Parathyroid adenoma (tissue), 2 donors: ENCODE measurements at regions not wholly inside any gene's neighbourhood (a gene's known extent, or its start where the extent isn't known, plus 50 kb on each side); places are given as distances from the start of the nearest gene placed in this dataset.
"Not testable (repeated sequence)": the region's sequence is repeated elsewhere in the genome, so short reads cannot be mapped to it uniquely, and the experiment has no call there.

Experiments used
- H2AFZ ChIP-seq: fragments of 300-600 bp; sonication (generic); one replicate; pipeline ENCODE4 v1.7.0; 2017; ENCODE audit warnings: antibody characterized with exemption, mild to moderate bottlenecking
- H3K27ac ChIP-seq: fragments of 300-600 bp; sonication (generic); one replicate; pipeline ENCODE4 v1.7.0; 2017
- H3K27me3 ChIP-seq: fragments of 300-600 bp; sonication (generic); one replicate; pipeline ENCODE4 v1.7.0; 2017; ENCODE audit warnings: low read length; ENCODE audit not compliant: control insufficient read depth, insufficient read depth
- H3K36me3 ChIP-seq: fragments of 300-600 bp; sonication (generic); one replicate; pipeline ENCODE4 v1.7.0; 2017; ENCODE audit warnings: low read length; ENCODE audit not compliant: control insufficient read depth, insufficient read depth
- H3K4me1 ChIP-seq: fragments of 300-600 bp; sonication (generic); one replicate; pipeline ENCODE4 v1.7.0; 2017; ENCODE audit warnings: control low read depth
- H3K4me2 ChIP-seq: fragments of 300-600 bp; sonication (generic); one replicate; pipeline ENCODE4 v1.7.0; 2017; ENCODE audit warnings: low read length
- H3K4me3 ChIP-seq: fragments of 300-600 bp; sonication (generic); one replicate; pipeline ENCODE4 v1.7.0; 2017; ENCODE audit warnings: low read depth, low read length
- H3K79me2 ChIP-seq: fragments of 300-600 bp; sonication (generic); one replicate; pipeline ENCODE4 v1.7.0; 2017; ENCODE audit warnings: control low read depth
- H3K9ac ChIP-seq: fragments of 300-600 bp; sonication (generic); one replicate; pipeline ENCODE4 v1.7.0; 2017; ENCODE audit warnings: mild to moderate bottlenecking
- H3K9me3 ChIP-seq: fragments of 300-600 bp; sonication (generic); one replicate; pipeline ENCODE4 v1.7.0; 2017; ENCODE audit warnings: low read length; ENCODE audit not compliant: control insufficient read depth
- TF ChIP-seq, protein P1 (sequence below): fragments of 300-600 bp; sonication (generic); IDR thresholded peaks from one replicate; pipeline ENCODE4 v1.7.0; 2017; ENCODE audit warnings: antibody characterized with exemption, mild to moderate bottlenecking
- donor health status: primary hyperparathyroidism.

DNA sequence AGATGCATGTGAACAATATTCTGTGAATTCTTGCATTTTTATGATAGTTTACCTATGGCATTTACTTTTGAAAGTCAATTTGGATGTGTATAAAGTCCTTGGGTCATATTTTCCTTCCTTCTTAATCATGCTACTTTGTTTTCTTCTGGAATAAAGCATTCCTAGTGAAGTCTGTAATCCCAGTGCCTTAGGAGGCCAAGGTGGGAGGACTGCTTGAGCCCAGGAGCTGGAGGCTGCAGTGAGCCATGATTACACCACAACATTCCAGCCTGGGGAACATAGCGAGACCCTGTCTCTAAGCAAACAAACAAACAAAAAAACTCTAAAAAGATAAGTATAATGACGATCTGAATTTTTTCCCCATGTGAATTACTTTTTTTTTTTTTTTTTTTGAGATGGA is 69.7 kb upstream of the SYNCRIP start:
- no peaks in the 10 kb centered on the region for H3K79me2 ChIP-seq
- H3K9me3 ChIP-seq, result no peaks in the 10 kb centered on the region
- TF ChIP-seq, protein P1, sequence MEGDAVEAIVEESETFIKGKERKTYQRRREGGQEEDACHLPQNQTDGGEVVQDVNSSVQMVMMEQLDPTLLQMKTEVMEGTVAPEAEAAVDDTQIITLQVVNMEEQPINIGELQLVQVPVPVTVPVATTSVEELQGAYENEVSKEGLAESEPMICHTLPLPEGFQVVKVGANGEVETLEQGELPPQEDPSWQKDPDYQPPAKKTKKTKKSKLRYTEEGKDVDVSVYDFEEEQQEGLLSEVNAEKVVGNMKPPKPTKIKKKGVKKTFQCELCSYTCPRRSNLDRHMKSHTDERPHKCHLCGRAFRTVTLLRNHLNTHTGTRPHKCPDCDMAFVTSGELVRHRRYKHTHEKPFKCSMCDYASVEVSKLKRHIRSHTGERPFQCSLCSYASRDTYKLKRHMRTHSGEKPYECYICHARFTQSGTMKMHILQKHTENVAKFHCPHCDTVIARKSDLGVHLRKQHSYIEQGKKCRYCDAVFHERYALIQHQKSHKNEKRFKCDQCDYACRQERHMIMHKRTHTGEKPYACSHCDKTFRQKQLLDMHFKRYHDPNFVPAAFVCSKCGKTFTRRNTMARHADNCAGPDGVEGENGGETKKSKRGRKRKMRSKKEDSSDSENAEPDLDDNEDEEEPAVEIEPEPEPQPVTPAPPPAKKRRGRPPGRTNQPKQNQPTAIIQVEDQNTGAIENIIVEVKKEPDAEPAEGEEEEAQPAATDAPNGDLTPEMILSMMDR, result no peak
- no peak overlapping the region for H3K9ac ChIP-seq
- H3K4me3 ChIP-seq, result no peak overlapping the region
- H3K4me2 ChIP-seq, result no peak overlapping the region
- no peak overlapping the region for H3K27ac ChIP-seq
- H3K36me3 ChIP-seq, result no peaks in the 10 kb centered on the region
- H3K4me1 ChIP-seq, result no peaks in the 10 kb centered on the region
- H3K27me3 ChIP-seq, result no peaks in the 10 kb centered on the region
- H2AFZ ChIP-seq, result no peak overlapping the region

DNA sequence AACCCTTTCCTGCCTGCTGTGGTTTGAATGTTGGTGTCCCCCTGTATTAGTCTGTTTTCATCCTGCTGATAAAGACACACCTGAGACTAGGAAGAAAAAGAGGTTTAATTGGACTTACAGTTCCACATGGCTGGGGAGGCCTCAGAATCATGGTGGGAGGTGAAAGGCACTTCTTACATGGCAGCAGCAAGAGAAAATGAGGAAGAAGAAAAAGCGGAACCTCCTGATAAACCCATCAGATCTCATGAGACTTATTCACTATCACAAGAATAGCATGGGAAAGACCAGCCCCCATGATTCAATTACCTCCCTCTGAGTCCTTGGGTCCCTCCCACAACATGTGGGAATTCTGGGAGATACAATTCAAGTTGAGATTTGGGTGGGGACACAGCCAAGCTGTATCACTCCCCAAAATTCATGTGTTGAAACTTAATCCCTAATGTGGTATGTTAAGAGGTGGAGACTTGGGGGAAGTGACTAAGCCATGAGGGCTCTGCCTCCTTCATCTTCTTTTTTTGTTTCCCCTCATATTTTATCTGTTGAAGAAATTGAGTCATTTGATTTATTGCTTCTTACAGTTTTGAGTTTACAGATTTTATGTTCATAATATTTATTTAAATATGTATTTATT is 64.9 kb upstream of the SYNCRIP start:
- not testable (repeated sequence) for H3K79me2 ChIP-seq, H3K27ac ChIP-seq

DNA sequence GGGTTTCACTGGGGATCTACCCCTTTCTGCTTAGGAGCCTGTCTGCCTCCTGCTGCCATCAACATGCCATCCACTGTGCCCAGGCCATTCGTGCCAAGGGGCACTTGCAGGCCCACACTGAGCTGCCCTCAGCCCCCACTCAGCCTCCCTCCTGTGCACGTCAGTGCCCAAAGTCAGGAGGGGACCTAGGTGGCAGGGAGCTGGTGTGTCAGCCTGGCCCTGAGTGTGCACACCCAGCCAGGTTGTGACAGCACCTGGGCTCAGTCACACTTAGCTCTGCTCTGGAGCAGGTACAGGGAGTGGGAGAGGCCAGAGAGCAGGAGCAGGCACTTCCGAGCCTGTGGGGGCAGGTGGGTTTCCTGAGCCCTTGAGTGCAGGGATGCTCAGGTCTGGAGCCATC is 63.6 kb upstream of the SYNCRIP start:
- H3K9me3 ChIP-seq, result no peaks in the 10 kb centered on the region
- H3K4me1 ChIP-seq, result no peaks in the 10 kb centered on the region

More for the DNA sequence above, 64.9 kb upstream of the SYNCRIP start:
- H3K4me2 ChIP-seq, H2AFZ ChIP-seq, H3K9ac ChIP-seq, H3K4me3 ChIP-seq, H3K9me3 ChIP-seq, H3K4me1 ChIP-seq, H3K36me3 ChIP-seq, H3K27me3 ChIP-seq: not testable (repeated sequence)

DNA sequence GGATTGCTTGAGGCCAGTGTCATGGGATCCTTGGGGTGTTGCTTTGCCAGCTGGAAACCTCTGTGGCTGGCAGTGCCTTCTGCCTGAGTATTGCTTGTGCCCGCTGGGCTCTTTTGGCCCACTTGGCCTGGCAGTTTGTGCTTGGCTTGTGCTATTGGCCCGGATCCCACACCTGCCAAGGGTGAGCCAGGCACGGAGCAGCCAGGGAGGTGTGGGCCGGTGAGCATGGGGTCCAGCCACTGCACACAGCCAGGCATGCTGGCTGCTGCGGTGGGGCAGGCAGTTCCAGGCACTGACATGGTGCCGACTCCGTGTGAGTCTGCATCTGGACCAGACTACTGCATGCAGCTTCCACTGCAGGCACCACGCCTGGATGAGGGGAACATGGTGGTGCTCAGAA is 62.5 kb upstream of the SYNCRIP start:
- Histone ChIP-seq H3K4me2 (no peak overlapping the region), H3K79me2 (no peaks in the 10 kb centered on the region), H3K4me1 (no peaks in the 10 kb centered on the region), H3K4me3 (no peak overlapping the region), H2AFZ (no peak overlapping the region), H3K27ac (no peak overlapping the region), H3K9ac (no peak overlapping the region), H3K36me3 (no peaks in the 10 kb centered on the region), H3K27me3 (no peaks in the 10 kb centered on the region), H3K9me3 (no peaks in the 10 kb centered on the region)
- TF ChIP-seq, protein P1, result no peak

More for the DNA sequence above, 63.6 kb upstream of the SYNCRIP start:
- H2AFZ ChIP-seq, result no peak overlapping the region
- H3K4me2 ChIP-seq, result no peak overlapping the region
- no peaks in the 10 kb centered on the region for H3K27me3 ChIP-seq
- H3K79me2 ChIP-seq, result no peaks in the 10 kb centered on the region
- TF ChIP-seq, protein P1, result no peak
- H3K9ac ChIP-seq, result no peak overlapping the region
- no peaks in the 10 kb centered on the region for H3K36me3 ChIP-seq
- no peak overlapping the region for H3K4me3 ChIP-seq
- H3K27ac ChIP-seq, result no peak overlapping the region

DNA sequence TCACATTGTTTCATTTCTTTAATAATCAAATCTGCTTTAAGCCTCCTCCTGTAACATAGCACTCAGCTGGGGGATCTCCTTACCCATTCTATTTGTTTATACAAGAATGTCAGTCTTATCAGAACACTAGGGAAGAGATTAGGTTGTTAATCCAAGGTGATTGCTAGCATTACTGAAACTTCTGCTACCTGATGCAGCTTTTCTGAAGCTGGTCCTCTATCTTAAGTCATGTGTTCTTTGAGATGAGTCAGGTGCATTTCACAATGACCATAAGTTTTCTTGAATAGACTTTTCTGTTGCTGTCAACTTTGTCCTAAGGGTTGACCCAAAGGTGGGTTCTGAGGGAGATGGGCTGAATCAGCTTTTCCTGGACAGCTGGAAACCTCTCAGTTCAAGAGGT is 60.7 kb upstream of the SYNCRIP start:
- Histone ChIP-seq H3K36me3 (no peaks in the 10 kb centered on the region), H3K4me2 (no peak overlapping the region), H3K9ac (no peak overlapping the region), H3K4me1 (no peaks in the 10 kb centered on the region), H2AFZ (no peak overlapping the region), H3K27ac (no peak overlapping the region), H3K4me3 (no peak overlapping the region), H3K79me2 (no peaks in the 10 kb centered on the region), H3K27me3 (no peaks in the 10 kb centered on the region), H3K9me3 (no peaks in the 10 kb centered on the region)
- TF ChIP-seq, protein P1, result no peak
